Keratinocyte (primary cell): ENCODE measurements at regions not wholly inside any gene's neighbourhood (a gene's known extent, or its start where the extent isn't known, plus 50 kb on each side); places are given as distances from the start of the nearest gene placed in this dataset.

Experiments
- DNase-seq: peaks from one replicate; pipeline ENCODE4 v3.0.0-alpha.2; 2011; ENCODE audit warnings: low read depth, missing footprints, low spot score
- FAIRE-seq: peaks from 2 replicates; lab custom pipeline; 2011; peaks lifted over from hg19 to GRCh38; lab: Jason Lieb, UNC
- H2AFZ ChIP-seq: 2 replicates; pipeline ENCODE4 v1.6.0; 2012; ENCODE audit warnings: low read length, control low read depth, inconsistent platforms; ENCODE audit not compliant: control insufficient read depth
- H3K27ac ChIP-seq: 2 replicates; pipeline ENCODE4 v1.5.1; 2011; ENCODE audit warnings: low read length; ENCODE audit not compliant: control insufficient read depth, insufficient read depth
- H3K27me3 ChIP-seq: 3 replicates; pipeline ENCODE4 v1.6.0; 2011; ENCODE audit warnings: low read length; ENCODE audit not compliant: control insufficient read depth, insufficient read depth; ENCODE audit errors: extremely low read depth
- H3K36me3 ChIP-seq, 2 experiments: 2 replicates in 1 of 2; 3 replicates in 1 of 2; pipeline ENCODE4 v1.5.1; 2011; ENCODE audit warnings: low read length in 2 of 2, mild to moderate bottlenecking in 1 of 2; ENCODE audit not compliant: control insufficient read depth in 2 of 2, insufficient read depth in 2 of 2; ENCODE audit errors: extremely low read depth in 1 of 2
- H3K4me1 ChIP-seq: 3 replicates; pipeline ENCODE4 v1.5.1; 2011; ENCODE audit warnings: low read length; ENCODE audit not compliant: control insufficient read depth, insufficient read depth; ENCODE audit errors: extremely low read depth
- H3K4me2 ChIP-seq: 3 replicates; pipeline ENCODE4 v1.6.0; 2011; ENCODE audit warnings: low read depth, low read length; ENCODE audit not compliant: control insufficient read depth, insufficient read depth; ENCODE audit errors: extremely low read depth
- H3K4me3 ChIP-seq, 3 experiments: fragments of 200-600 bp in 1 of 3; sonication (generic) in 1 of 3; 2 replicates in 2 of 3; 3 replicates in 1 of 3; pipeline ENCODE4 v1.5.1; 2011 to 2016; ENCODE audit warnings: low read length in 3 of 3, mild to moderate bottlenecking in 3 of 3, control low read depth in 2 of 3, inconsistent platforms in 1 of 3, low read depth in 1 of 3, mixed read lengths in 1 of 3, mixed run types in 1 of 3, moderate library complexity in 1 of 3; ENCODE audit not compliant: control insufficient read depth in 2 of 3, insufficient read depth in 2 of 3; ENCODE audit errors: extremely low read depth in 1 of 3
- H3K79me2 ChIP-seq: 2 replicates; pipeline ENCODE4 v1.6.0; 2012; ENCODE audit warnings: low read length; ENCODE audit not compliant: control insufficient read depth, insufficient read depth
- H3K9ac ChIP-seq: 3 replicates; pipeline ENCODE4 v1.6.0; 2011; ENCODE audit warnings: low read length; ENCODE audit not compliant: control insufficient read depth, insufficient read depth; ENCODE audit errors: extremely low read depth
- H3K9me1 ChIP-seq: 3 replicates; pipeline ENCODE4 v1.6.0; 2011; ENCODE audit warnings: low read length; ENCODE audit not compliant: control insufficient read depth, insufficient read depth; ENCODE audit errors: extremely low read depth
- H3K9me3 ChIP-seq: 2 replicates; pipeline ENCODE4 v1.5.1; 2012; ENCODE audit warnings: low read depth, low read length; ENCODE audit not compliant: control insufficient read depth
- H4K20me1 ChIP-seq: 3 replicates; pipeline ENCODE4 v1.6.0; 2011; ENCODE audit warnings: low read length; ENCODE audit not compliant: control insufficient read depth, insufficient read depth; ENCODE audit errors: extremely low read depth
- EZH2 ChIP-seq: IDR thresholded peaks from one replicate; pipeline ENCODE4 v1.6.1; 2012; ENCODE audit warnings: inconsistent platforms, mild to moderate bottlenecking, low read length, moderate library complexity
- dilution Hi-C: fragments of 300-500 bp; cut with MboI; formaldehyde crosslinking; loops from one replicate; pipeline ENCODE4 v1.7.0; 2020; ENCODE audit warnings: low sequenced_read_pairs; ENCODE audit not compliant: extremely low pct_ligation_motif_present
- TF ChIP-seq, protein P1 (sequence below), 3 experiments: IDR thresholded peaks in 1 of 3; conservative IDR thresholded peaks in 1 of 3; optimal IDR thresholded peaks in 1 of 3; 2 replicates in 2 of 3; 3 replicates in 1 of 3; pipeline versions ENCODE3 to v1.5.1; 2011; ENCODE audit warnings: low read length in 3 of 3, mild to moderate bottlenecking in 3 of 3, moderate library complexity in 2 of 3, control low read depth in 1 of 3, inconsistent platforms in 1 of 3; ENCODE audit not compliant: insufficient read depth in 2 of 3; ENCODE audit errors: extremely low read depth in 1 of 3

DNA sequence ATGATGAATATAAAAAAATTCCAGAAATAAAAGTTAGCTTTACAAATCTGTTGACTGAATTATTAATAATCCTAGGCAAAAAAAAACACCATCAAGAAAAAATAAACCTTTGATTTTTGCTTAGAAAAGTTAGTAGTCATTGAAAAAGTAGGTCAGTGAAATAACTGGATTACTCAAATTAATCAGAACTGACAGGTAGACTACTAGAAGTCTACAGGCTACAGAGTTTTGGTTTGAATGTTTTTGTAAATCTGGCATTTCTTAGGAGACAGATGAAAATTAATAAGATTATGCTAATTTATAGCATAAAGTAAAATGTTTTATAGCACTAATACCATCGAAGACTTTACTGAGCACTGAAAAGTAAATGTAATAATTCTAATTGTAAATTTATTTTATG, 511.9 kb downstream of the PTPRC start:
- no peaks in the 10 kb centered on the region for H3K79me2 ChIP-seq
- dilution Hi-C loops, result no loop called here
- no peaks in the 10 kb centered on the region for H3K36me3 ChIP-seq
- FAIRE-seq, result no peak
- H3K27ac ChIP-seq, result no peak overlapping the region
- no peak overlapping the region for H3K9ac ChIP-seq
- no peak overlapping the region for H3K4me2 ChIP-seq
- no peak overlapping the region for H2AFZ ChIP-seq
- H3K4me3 ChIP-seq, result no peak overlapping the region
- no peaks in the 10 kb centered on the region for H3K9me1 ChIP-seq
- TF ChIP-seq, protein P1, sequence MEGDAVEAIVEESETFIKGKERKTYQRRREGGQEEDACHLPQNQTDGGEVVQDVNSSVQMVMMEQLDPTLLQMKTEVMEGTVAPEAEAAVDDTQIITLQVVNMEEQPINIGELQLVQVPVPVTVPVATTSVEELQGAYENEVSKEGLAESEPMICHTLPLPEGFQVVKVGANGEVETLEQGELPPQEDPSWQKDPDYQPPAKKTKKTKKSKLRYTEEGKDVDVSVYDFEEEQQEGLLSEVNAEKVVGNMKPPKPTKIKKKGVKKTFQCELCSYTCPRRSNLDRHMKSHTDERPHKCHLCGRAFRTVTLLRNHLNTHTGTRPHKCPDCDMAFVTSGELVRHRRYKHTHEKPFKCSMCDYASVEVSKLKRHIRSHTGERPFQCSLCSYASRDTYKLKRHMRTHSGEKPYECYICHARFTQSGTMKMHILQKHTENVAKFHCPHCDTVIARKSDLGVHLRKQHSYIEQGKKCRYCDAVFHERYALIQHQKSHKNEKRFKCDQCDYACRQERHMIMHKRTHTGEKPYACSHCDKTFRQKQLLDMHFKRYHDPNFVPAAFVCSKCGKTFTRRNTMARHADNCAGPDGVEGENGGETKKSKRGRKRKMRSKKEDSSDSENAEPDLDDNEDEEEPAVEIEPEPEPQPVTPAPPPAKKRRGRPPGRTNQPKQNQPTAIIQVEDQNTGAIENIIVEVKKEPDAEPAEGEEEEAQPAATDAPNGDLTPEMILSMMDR (optimal IDR thresholded peaks at IDR 0.05 in 1 of 3, IDR thresholded peaks at IDR 0.05 in 1 of 3, conservative IDR thresholded peaks at IDR 0.05 in 1 of 3; ENCODE audit: extremely low read depth in 1 of 3, insufficient read depth in 2 of 3, low read length in 3 of 3), result no peak
- no peak for TF ChIP-seq EZH2
- no peak for DNase-seq
- H3K4me1 ChIP-seq, result no peaks in the 10 kb centered on the region
- H3K27me3 ChIP-seq, result no peaks in the 10 kb centered on the region
- no peaks in the 10 kb centered on the region for H3K9me3 ChIP-seq
- no peaks in the 10 kb centered on the region for H4K20me1 ChIP-seq

DNA sequence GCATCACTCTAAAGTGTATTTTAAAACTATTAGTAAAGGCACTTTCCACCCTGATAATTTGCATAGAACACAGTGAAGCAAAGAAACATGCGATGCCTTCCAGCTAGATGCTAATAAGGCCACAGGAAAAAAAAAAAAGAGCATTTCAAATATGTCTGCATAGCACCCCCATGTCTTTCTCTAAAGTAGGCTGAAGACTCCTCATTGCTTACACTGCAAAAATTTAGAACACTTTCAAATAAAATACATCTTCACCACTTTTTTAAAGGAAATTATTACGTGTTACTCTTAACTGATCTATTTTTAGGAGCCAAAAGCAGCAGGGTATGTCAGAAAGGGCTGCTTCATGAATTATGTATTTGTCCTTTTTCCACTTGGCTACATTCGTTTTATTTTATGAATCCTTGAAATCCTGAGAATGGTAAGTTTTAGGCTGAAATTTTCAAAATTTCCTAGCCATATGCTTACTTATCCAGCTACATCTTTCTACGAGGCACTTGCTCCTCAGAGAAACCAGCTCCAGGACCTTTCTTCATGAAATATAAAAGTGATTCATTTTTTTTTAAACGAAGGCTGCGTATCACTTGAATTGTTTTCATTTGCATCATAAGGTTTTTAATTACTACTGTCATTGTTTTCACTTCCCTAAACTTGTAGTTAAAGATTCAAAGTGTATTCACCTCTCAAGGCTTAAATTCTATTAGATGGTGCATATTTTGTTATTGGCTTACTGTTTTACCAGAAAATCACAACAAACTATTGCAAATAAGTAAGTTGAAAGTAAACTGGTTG, 513.0 kb downstream of the PTPRC start:
- Histone ChIP-seq H4K20me1 (no peaks in the 10 kb centered on the region), H3K36me3 (no peaks in the 10 kb centered on the region), H3K4me1 (no peaks in the 10 kb centered on the region), H3K4me2 (no peak overlapping the region), H3K4me3 (no peak overlapping the region), H3K9me3 (no peaks in the 10 kb centered on the region), H3K27ac (no peak overlapping the region), H3K27me3 (no peaks in the 10 kb centered on the region), H3K9ac (no peak overlapping the region), H3K9me1 (no peaks in the 10 kb centered on the region), H3K79me2 (no peaks in the 10 kb centered on the region), H2AFZ (no peak overlapping the region)
- dilution Hi-C loops, result no loop called here
- FAIRE-seq (no peak), DNase-seq (no peak)
- TF ChIP-seq, protein P1 (optimal IDR thresholded peaks at IDR 0.05 in 1 of 3, IDR thresholded peaks at IDR 0.05 in 1 of 3, conservative IDR thresholded peaks at IDR 0.05 in 1 of 3; ENCODE audit: extremely low read depth in 1 of 3, insufficient read depth in 2 of 3, low read length in 3 of 3), result no peak
- TF ChIP-seq EZH2, result no peak
